OCI-LY3 (cell line): ENCODE measurements at regions not wholly inside any gene's neighbourhood (a gene's known extent, or its start where the extent isn't known, plus 50 kb on each side); places are given as distances from the start of the nearest gene placed in this dataset.

ENCODE experiments used
- CTCF ChIP-seq: fragments of 200-600, 300-600 bp; sonication (generic); IDR thresholded peaks from 2 replicates; pipeline ENCODE4 v1.5.1; 2014; ENCODE audit warnings: antibody characterized with exemption, low read length, low read depth
- EZH2phosphoT487 ChIP-seq: fragments of 200-600 bp; shearing (Covaris generic); IDR thresholded peaks from 2 replicates; pipeline ENCODE4 v1.6.1; 2018; ENCODE audit warnings: antibody characterized with exemption, mixed run types, low read depth

GRCh38 chr22:34669001-34669400, 397.0 kb upstream of the ISX start:
- TF ChIP-seq CTCF (no peak), EZH2phosphoT487 (no peak)
